Right lobe of liver (tissue), 4 donors: ENCODE measurements at regions not wholly inside any gene's neighbourhood (a gene's known extent, or its start where the extent isn't known, plus 50 kb on each side); places are given as distances from the start of the nearest gene placed in this dataset.

Source experiments
- CTCF ChIP-seq, 4 donors: fragments of 200-600 bp in 3 of 4; fragments of 450-650 bp in 1 of 4; IDR thresholded peaks; one replicate each; pipeline versions ENCODE4 v1.5.1 to v1.8.0; 2016 to 2022; ENCODE audit warnings: antibody characterized with exemption in 4 of 4, mild to moderate bottlenecking in 2 of 4
- POLR2A ChIP-seq: fragments of 450-650 bp; IDR thresholded peaks from one replicate; pipeline ENCODE4 v1.6.1; 2017; ENCODE audit warnings: antibody characterized with exemption, mild to moderate bottlenecking
- donor health status: DM: no; HTN: no; CAD: no.
- donor health status: DM: no; HTN: no; CAD: no.
- donor health status: DM: no; HTN: yes; CAD: no.

GRCh38 chr16:64449506-64449905, 672.4 kb downstream of the CDH11 start:
- TF ChIP-seq CTCF (IDR thresholded peaks at IDR 0.05) = no peak
- no peak for TF ChIP-seq POLR2A
